ENCODE measurements at regions not wholly inside any gene's neighbourhood (a gene's known extent, or its start where the extent isn't known, plus 50 kb on each side); places are given as distances from the start of the nearest gene placed in this dataset.

DNA sequence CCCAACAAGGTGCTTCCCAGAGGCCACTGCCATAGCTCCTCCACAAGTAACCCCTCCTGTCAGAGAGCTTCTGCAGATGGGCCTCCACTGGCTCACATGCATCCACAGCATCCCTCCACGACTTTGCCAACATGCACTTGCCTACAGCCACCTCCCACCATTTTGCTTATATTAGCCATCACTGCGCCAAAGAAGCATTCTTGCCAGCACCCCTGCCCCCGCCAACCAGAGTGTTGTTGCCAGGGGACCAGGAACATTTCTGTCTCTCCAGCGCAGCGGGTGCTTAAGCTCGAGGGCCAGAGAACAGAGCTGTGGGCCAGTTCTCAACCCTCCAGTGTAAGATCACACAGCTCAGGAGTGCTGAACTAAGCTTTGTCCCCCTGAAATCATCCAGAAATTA is 517.6 kb downstream of the PABPC4L start:
- TF ChIP-seq CTCF (IDR thresholded peaks at IDR 0.05; ENCODE audit: extremely low read depth in 1 of 2, insufficient read depth in 1 of 2, low read depth in 1 of 2, low read length in 2 of 2) (no peak), POLR2A (IDR thresholded peaks at IDR 0.05; ENCODE audit: low read depth, low read length) (no peak), JUN (IDR thresholded peaks at IDR 0.05; ENCODE audit: borderline replicate concordance, insufficient read depth, insufficient read length, low read depth) (no peak), POLR2AphosphoS5 (IDR thresholded peaks at IDR 0.05; ENCODE audit: insufficient read depth, low read depth, low read length) (no peak), GATA2 (IDR thresholded peaks at IDR 0.05; ENCODE audit: insufficient read depth, insufficient read length, low read depth, low read length) (no peak), EZH2 (IDR thresholded peaks at IDR 0.05; ENCODE audit: borderline replicate concordance, low read depth, low read length, severe bottlenecking) (no peak), MYC (IDR thresholded peaks at IDR 0.05; ENCODE audit: low read depth, low read length) (no peak)
- TF ChIP-seq, protein P1, sequence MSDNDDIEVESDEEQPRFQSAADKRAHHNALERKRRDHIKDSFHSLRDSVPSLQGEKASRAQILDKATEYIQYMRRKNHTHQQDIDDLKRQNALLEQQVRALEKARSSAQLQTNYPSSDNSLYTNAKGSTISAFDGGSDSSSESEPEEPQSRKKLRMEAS (IDR thresholded peaks at IDR 0.05; ENCODE audit: insufficient read depth, insufficient read length), result no peak
